CD4-positive, alpha-beta T cell treated with Interferon gamma for 1 hour (primary cell): ENCODE measurements at regions not wholly inside any gene's neighbourhood (a gene's known extent, or its start where the extent isn't known, plus 50 kb on each side); places are given as distances from the start of the nearest gene placed in this dataset.

Source experiments
- DNase-seq: peaks from one replicate; pipeline ENCODE4 v3.0.0-alpha.2; 2020

DNA sequence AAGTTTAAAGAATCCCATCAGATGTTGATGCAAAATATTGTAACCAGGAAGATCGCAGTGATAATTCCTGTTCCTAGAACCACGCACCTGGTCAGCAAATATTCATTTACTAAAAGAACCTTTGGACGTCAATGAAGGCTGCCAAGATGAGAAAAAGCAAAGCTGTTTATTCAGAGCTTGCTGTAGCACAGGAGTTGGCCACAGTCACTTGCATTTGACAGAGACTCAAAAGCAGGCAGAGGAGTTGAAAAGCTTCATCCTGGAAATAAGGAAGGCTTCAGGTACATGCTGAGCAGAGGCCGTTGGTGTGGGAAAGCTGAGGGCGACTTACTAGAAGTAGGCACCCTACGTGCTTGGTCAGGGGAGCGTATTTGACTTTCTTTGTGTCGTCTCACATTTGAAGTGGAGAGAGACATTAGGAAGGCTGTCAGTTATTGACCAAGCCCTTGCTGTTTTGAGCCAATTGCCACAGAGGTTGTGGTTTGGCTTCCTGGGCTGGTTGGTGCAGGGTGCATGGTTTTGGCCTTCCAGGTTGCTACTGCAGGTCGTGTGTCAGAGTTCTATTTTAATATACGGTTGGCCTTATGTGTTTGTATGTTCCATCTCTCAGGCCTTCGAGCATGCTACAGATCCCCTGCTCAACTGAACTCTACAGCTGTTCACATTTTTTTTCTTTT lies 289.6 kb downstream of the METTL4 start:
- no peak for DNase-seq

DNA sequence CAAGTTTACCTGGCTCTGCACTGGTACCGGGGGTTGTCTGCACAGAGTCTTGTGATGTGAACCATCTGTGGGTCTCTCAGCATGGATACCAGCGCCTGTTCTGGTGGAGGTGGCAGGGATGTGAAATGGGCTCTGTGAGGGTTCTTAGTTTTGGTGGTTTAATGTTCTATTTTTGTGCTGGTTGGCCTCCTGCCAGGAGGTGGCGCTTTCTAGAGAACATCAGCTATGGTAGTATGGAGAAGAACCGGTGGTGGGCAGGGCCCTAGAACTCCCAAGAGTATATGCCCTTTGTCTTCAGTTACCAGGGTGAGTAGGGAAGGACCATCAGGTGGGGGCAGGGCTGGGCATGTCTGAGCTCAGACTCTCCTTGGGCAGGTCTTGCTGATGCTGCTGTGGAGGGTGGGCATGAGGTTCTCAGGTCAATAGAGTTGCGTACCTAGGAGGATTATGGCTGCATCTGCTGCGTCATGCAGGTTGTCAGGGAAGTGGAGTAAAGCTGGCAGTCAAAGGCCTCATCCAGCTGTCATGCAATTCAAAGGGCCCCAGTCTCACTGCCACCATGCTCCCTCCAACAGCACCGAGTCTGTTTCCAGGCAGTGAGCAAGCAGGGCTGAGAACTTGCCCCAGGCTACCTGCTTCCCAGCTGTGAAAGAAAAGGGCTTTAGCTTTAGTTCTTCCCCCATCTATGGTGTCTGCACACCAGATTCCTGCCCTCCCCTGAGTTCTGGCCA lies 278.0 kb downstream of the METTL4 start:
- DNase-seq: no peak

- no peak for DNase-seq
Measured at GRCh38 chr18:2301316-2301715, 270.0 kb downstream of the METTL4 start.

DNA sequence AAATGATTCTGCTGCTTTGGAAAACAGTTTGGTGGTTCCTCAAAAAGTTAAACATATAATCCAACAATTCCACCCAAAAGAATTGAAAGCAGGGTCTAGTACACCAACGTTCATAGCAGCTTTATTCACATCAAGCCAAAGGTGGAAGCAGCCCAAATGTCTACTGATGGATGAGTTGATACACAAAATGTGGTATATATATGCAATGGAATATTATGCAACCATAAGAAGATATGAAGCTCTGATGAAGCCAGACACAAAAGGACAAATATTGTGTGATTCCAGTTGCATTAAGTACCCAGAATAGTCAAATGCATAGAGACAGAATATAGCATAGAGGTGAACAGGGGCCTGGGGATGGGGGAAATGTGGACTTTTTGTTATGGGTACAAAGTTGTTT lies 269.3 kb downstream of the METTL4 start:
- no peak for DNase-seq

DNA sequence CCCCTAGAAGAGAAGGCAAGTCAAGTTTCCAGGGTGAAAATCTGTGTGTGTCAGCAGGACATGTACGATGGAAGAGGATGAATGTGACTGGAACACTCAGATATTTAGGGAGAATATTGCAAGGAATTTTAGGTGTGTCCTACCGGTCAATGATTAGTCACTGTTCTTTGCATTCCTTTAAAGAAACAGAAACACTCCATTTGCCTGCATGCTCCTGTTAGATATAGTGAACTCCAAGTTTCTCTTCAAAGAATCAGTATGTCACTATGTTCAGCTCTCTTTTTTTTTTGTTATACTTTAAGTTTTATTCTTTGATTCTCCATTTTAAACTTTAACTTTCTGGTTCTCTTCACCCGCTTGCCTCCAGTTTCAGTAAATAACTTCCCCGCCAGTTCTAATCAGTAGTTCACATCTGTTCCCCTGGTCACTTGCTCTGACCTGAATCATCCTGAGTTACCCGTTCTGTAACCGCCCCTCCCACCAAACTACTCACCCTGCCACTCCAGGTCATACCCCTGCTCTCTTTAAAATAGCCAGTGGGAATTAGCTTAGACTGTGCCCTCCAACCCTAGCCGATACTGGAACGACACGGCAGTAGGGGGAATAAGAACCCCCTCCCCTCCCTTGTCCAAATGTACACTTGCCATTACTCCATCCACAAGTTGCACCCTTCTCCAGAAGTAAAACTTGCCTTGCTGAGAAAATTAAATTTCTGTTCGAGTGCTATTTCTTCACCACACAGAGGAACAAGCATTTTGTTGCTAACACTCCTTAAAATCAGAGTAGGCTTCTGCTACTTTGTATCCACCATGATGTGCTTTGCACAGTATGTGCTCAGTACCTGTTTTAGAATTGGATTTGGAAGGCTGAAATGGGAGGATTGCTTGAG lies 268.4 kb downstream of the METTL4 start:
- no peak for DNase-seq

GRCh38 chr18:2303517-2304238 lies 267.6 kb downstream of the METTL4 start:
- DNase-seq: no peak

GRCh38 chr18:2304378-2305175 lies 266.7 kb downstream of the METTL4 start:
- no peak for DNase-seq

GRCh38 chr18:2306606-2307005 lies 264.7 kb downstream of the METTL4 start:
- DNase-seq: no peak

DNA sequence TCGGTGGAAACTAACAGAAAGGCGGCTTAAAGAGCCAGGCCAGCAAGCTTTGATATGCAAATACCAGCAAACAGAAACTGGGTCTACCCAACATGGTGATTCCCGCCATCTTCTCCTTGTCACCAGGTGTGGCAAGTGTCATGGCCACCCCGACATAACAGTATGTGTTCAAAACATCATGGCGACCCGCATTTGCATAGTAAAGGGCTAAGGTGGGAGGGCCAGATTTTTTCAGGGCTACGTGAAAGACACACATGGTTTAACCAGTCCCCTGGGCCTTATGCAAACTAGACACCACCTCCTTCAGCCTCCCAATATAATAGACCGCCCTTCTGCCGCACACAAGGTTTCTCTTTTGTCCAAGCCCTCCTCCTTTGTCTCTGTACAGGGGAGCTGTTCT lies 260.4 kb downstream of the METTL4 start:
- DNase-seq: no peak

DNA sequence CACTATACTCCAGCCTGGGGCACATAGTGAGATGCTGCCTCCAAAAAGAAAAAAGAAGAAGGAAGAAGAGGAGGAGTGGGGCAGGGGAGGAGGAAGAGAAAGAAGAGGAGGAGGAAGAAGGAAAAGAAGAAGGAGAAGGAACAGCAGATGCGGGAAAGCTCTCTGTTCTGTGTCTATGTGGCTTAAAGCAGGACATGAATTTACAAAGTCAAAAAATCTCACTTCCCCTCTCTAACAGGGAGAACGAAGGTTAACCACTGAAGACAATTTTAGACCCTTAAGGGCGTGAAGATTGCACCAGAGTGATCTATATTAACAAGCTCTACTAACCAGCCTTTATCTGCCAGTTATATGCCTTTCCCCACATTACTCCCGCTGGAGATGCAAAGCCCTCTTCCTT lies 258.9 kb downstream of the METTL4 start:
- DNase-seq: no peak

DNA sequence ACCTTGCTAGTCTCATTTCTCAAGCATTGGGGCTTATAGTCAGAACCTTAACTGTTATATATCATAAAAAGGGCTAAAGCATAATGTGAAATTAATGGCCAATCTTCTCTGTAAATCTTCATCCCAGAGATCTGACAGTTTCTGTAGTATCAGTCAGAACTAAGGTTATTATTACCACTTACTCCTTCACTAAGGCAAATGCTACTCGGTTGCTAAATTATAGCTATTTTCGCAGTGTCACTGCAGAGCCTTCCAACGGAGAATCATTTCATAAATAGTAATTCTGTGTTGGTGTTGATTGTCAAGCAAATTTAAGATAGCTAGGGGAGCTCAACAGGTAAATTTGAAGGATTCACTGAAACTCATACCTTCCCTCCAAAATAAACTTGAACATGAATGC lies 258.0 kb downstream of the METTL4 start:
- no peak for DNase-seq

DNA sequence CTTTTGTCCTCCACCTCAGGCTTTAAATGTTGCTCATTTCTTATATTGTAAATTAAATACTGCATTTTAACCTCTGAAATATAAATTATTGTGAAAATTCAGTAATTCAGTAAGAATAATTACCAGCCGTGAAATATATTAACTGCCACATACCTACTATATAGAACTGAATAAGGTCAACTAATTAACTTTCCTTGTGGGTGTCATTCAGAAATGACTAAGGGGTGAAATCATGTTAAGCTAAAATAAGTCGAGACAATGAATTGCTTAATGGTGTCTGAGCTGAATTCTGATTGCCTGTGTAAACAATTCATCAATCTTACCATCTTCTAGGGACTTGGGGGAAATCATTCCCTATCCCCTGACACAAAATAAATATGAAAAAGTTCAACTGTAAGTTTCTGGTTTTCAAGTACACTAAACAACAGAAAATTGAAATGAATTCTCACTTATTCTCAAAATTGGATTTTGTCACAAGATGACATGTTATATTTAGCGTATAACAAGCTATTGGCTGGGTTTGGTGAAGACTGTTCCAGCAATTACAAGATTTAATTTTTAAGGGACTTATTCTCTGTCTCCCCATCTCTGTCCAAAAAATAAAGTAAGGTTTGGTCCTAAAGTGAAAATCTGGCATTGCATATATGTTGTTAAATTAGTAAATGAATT lies 255.1 kb downstream of the METTL4 start:
- no peak for DNase-seq

- no peak for DNase-seq
Measured at GRCh38 chr18:2316751-2317696, 254.3 kb downstream of the METTL4 start.

- no peak for DNase-seq
Measured at GRCh38 chr18:2324459-2324858, 246.8 kb downstream of the METTL4 start.

DNA sequence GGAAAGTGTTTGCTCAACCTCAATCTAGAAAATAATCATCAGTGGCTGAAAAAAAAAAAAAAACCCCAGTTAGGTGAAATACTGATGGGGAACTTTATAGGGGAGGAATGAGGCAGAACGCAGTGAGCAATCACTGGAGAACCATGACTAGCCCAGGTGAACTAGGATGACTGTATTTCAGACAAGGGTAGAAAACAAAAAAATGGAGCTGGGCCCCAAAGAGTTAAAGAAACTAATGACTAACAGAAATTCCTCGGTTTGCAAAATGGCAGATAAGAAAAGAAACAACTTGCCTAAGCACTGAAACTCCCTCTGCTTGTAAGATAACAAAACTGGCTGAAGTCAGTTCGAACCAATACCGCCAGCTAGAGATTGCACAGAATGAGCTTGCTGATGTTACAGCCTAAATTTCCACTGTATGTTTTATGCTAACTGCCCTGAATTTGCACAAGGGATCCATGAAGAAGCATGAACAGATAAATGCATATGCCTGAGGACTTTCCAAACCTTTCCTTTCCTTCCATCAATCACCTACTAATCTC lies 245.9 kb downstream of the METTL4 start:
- no peak for DNase-seq

DNA sequence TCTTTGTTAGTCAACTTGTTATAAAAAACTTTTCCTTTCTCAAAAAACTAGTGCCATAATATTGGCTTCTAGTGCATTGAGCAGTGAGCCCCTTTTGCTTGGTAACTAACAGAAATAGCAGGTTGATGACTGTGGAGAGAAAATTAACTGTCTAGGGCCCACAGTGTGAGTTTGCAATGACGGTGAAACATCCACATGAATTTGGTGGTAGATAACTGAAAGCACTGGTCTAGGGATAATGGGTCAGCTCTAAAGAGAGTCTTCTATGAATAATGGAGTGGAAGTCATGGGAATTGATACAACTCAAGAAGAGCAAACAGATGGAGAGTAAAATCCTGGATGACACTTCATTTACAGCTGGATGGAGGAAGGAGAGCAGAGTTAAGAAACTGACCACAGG lies 245.4 kb downstream of the METTL4 start:
- no peak for DNase-seq

DNA sequence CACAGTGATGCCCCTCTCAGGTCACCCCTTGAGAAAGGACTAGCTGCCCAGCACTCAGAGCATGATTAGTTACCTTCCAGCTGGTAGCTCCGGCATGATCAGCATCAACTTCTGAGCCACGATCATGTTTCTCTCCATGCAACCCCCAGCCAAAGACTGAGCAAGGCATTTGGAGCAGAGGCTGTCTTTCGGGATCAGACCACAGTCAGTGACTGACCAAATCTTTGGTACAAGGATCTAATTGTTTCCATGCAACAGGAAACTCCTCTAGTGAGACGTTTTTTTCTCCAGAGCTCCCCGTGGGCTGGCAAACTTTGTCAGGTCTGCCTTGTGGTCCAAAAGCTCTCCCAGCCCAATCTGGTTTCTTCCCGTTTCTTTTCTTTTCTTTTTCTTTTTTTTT lies 244.3 kb downstream of the METTL4 start:
- no peak for DNase-seq

DNA sequence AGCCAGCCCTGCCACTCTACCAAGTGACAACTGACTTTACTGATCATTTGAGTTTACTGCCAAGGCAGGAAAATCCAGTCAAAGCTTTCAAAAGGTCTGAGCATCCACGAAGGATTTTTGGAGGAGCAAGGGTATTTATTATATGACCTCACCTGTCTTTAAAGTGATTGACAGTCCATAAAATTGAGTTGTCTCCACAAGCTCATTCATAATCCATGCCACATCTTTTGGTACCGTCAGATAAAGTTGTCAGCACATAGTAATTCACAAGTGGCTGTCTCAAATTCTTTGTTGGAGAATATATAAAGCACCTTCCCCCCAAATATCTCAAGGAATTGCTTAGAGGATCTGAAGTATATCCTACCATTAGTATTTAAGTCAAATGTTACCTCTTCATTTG lies 240.5 kb downstream of the METTL4 start:
- no peak for DNase-seq

GRCh38 chr18:2331491-2331890 lies 239.8 kb downstream of the METTL4 start:
- no peak for DNase-seq
